ENCODE measurements at regions not wholly inside any gene's neighbourhood (a gene's known extent, or its start where the extent isn't known, plus 50 kb on each side); places are given as distances from the start of the nearest gene placed in this dataset.
"Not testable (repeated sequence)": the region's sequence is repeated elsewhere in the genome, so short reads cannot be mapped to it uniquely, and the experiment has no call there.

GRCh38 chr3:31295150-31295765, 237.5 kb upstream of the STT3B start:
- 0 out of 2 replicates have a peak, but pooled peaks cover 3% of the 10 kb centered on the region for H3K9me3 ChIP-seq
- no peaks in the 10 kb centered on the region for H3K36me3 ChIP-seq (replicated peaks)
- no peak for DNase-seq (ENCODE audit: low spot score in 2 of 2)
- H3K4me1 ChIP-seq, result no peaks in the 10 kb centered on the region
- in situ Hi-C loops (cut with MboI; ENCODE audit: low sequenced_read_pairs), result no loop called here
- H3K27me3 ChIP-seq (ENCODE audit: low read depth), result no peaks in the 10 kb centered on the region
- H3K4me3 ChIP-seq, result no peak overlapping the region

GRCh38 chr3:31297726-31298298, 234.9 kb upstream of the STT3B start:
- no peaks in the 10 kb centered on the region for H3K36me3 ChIP-seq (replicated peaks)
- in situ Hi-C loops (cut with MboI; ENCODE audit: low sequenced_read_pairs), result no loop called here
- H3K4me1 ChIP-seq, result no peaks in the 10 kb centered on the region
- no peak for DNase-seq (ENCODE audit: low spot score in 2 of 2)
- no peak overlapping the region for H3K4me3 ChIP-seq
- H3K27me3 ChIP-seq (ENCODE audit: low read depth), result no peaks in the 10 kb centered on the region
- 0 out of 2 replicates have a peak, but pooled peaks cover 3% of the 10 kb centered on the region for H3K9me3 ChIP-seq

- no peaks in the 10 kb centered on the region for H3K36me3 ChIP-seq (replicated peaks)
- H3K4me3 ChIP-seq, result no peak overlapping the region
- in situ Hi-C loops (cut with MboI; ENCODE audit: low sequenced_read_pairs), result no loop called here
- H3K4me1 ChIP-seq, result no peaks in the 10 kb centered on the region
- H3K27me3 ChIP-seq (ENCODE audit: low read depth), result no peaks in the 10 kb centered on the region
- H3K9me3 ChIP-seq, result 0 out of 2 replicates have a peak, but pooled peaks cover 3% of the 10 kb centered on the region
- DNase-seq (ENCODE audit: low spot score in 2 of 2), result no peak
Measured at GRCh38 chr3:31300456-31301443, 232.0 kb upstream of the STT3B start.

- in situ Hi-C loops (cut with MboI; ENCODE audit: low sequenced_read_pairs), result no loop called here
- DNase-seq (ENCODE audit: low spot score in 2 of 2), result no peak
- H3K27me3 ChIP-seq (ENCODE audit: low read depth), result no peaks in the 10 kb centered on the region
- H3K4me1 ChIP-seq, result no peaks in the 10 kb centered on the region
- H3K9me3 ChIP-seq, result 0 out of 2 replicates have a peak, but pooled peaks cover 3% of the 10 kb centered on the region
- no peak overlapping the region for H3K4me3 ChIP-seq
- H3K36me3 ChIP-seq (replicated peaks), result no peaks in the 10 kb centered on the region
Measured at GRCh38 chr3:31302343-31302742, 230.4 kb upstream of the STT3B start.

GRCh38 chr3:31305340-31305739, 227.4 kb upstream of the STT3B start:
- no peak overlapping the region for H3K4me3 ChIP-seq
- no peaks in the 10 kb centered on the region for H3K4me1 ChIP-seq
- no peaks in the 10 kb centered on the region for H3K27me3 ChIP-seq (ENCODE audit: low read depth)
- no peaks in the 10 kb centered on the region for H3K36me3 ChIP-seq (replicated peaks)
- in situ Hi-C loops (cut with MboI; ENCODE audit: low sequenced_read_pairs), result no loop called here
- no peak for DNase-seq (ENCODE audit: low spot score in 2 of 2)
- H3K9me3 ChIP-seq, result no peaks in the 10 kb centered on the region

- Histone ChIP-seq H3K27me3 (ENCODE audit: low read depth) (no peaks in the 10 kb centered on the region), H3K4me1 (no peaks in the 10 kb centered on the region; the same call in 1 of the 2 replicates), H3K9me3 (no peaks in the 10 kb centered on the region), H3K36me3 (replicated peaks) (no peaks in the 10 kb centered on the region), H3K4me3 (no peak overlapping the region)
- in situ Hi-C loops (cut with MboI; ENCODE audit: low sequenced_read_pairs), result no loop called here
- no peak for DNase-seq (ENCODE audit: low spot score in 2 of 2)
Measured at GRCh38 chr3:31307131-31307785, 225.5 kb upstream of the STT3B start.

GRCh38 chr3:31311559-31311958, 221.2 kb upstream of the STT3B start:
- Histone ChIP-seq H3K27me3 (ENCODE audit: low read depth) (no peaks in the 10 kb centered on the region), H3K36me3 (replicated peaks) (no peaks in the 10 kb centered on the region), H3K4me3 (no peak overlapping the region), H3K4me1 (no peaks in the 10 kb centered on the region; the same call in 1 of the 2 replicates), H3K9me3 (peaks cover 3% of the 10 kb centered on the region; the same call in 1 of the 2 replicates)
- DNase-seq (ENCODE audit: low spot score in 2 of 2), result no peak
- in situ Hi-C loops (cut with MboI; ENCODE audit: low sequenced_read_pairs), result no loop called here

- Histone ChIP-seq H3K4me3 (no peak overlapping the region), H3K9me3 (peaks cover 3% of the 10 kb centered on the region; the same call in 1 of the 2 replicates), H3K36me3 (replicated peaks) (no peaks in the 10 kb centered on the region), H3K27me3 (ENCODE audit: low read depth) (no peaks in the 10 kb centered on the region), H3K4me1 (no peaks in the 10 kb centered on the region; the same call in 1 of the 2 replicates)
- in situ Hi-C loops (cut with MboI; ENCODE audit: low sequenced_read_pairs), result no loop called here
- no peak for DNase-seq (ENCODE audit: low spot score in 2 of 2)
Measured at GRCh38 chr3:31312400-31312799, 220.3 kb upstream of the STT3B start.

GRCh38 chr3:31314258-31314657, 218.5 kb upstream of the STT3B start:
- no peak for DNase-seq (ENCODE audit: low spot score in 2 of 2)
- H3K27me3 ChIP-seq (ENCODE audit: low read depth), result no peaks in the 10 kb centered on the region
- peaks cover 3% of the 10 kb centered on the region; the same call in 1 of the 2 replicates for H3K9me3 ChIP-seq
- in situ Hi-C loops (cut with MboI; ENCODE audit: low sequenced_read_pairs), result no loop called here
- H3K4me3 ChIP-seq, result no peak overlapping the region
- H3K36me3 ChIP-seq (replicated peaks), result no peaks in the 10 kb centered on the region
- no peaks in the 10 kb centered on the region; the same call in 1 of the 2 replicates for H3K4me1 ChIP-seq

- in situ Hi-C loops (cut with MboI; ENCODE audit: low sequenced_read_pairs), result no loop called here
- Histone ChIP-seq H3K4me3 (no peak overlapping the region), H3K36me3 (replicated peaks) (no peaks in the 10 kb centered on the region), H3K27me3 (ENCODE audit: low read depth) (no peaks in the 10 kb centered on the region), H3K4me1 (no peaks in the 10 kb centered on the region), H3K9me3 (peaks cover 3% of the 10 kb centered on the region; the same call in 1 of the 2 replicates)
- DNase-seq (ENCODE audit: low spot score in 2 of 2), result no peak
Measured at GRCh38 chr3:31319332-31319731, 213.4 kb upstream of the STT3B start.

GRCh38 chr3:31321620-31322019, 211.1 kb upstream of the STT3B start:
- H3K4me3 ChIP-seq, result no peak overlapping the region
- no peaks in the 10 kb centered on the region for H3K36me3 ChIP-seq (replicated peaks)
- H3K4me1 ChIP-seq, result no peaks in the 10 kb centered on the region
- H3K9me3 ChIP-seq, result no peaks in the 10 kb centered on the region
- in situ Hi-C loops (cut with MboI; ENCODE audit: low sequenced_read_pairs), result no loop called here
- no peaks in the 10 kb centered on the region for H3K27me3 ChIP-seq (ENCODE audit: low read depth)
- DNase-seq (ENCODE audit: low spot score in 2 of 2), result no peak

- no peaks in the 10 kb centered on the region for H3K27me3 ChIP-seq (ENCODE audit: low read depth)
- H3K36me3 ChIP-seq (replicated peaks), result no peaks in the 10 kb centered on the region
- H3K9me3 ChIP-seq, result no peaks in the 10 kb centered on the region
- DNase-seq (ENCODE audit: low spot score in 2 of 2), result no peak
- in situ Hi-C loops (cut with MboI; ENCODE audit: low sequenced_read_pairs), result no loop called here
- no peaks in the 10 kb centered on the region for H3K4me1 ChIP-seq
- no peak overlapping the region for H3K4me3 ChIP-seq
Measured at GRCh38 chr3:31322460-31322859, 210.3 kb upstream of the STT3B start.

GRCh38 chr3:31327826-31328357, 204.8 kb upstream of the STT3B start:
- H3K4me3 ChIP-seq; DNase-seq (ENCODE audit: low spot score in 2 of 2); H3K27me3 ChIP-seq (ENCODE audit: low read depth); H3K9me3 ChIP-seq; in situ Hi-C loops (cut with MboI; ENCODE audit: low sequenced_read_pairs); H3K4me1 ChIP-seq; H3K36me3 ChIP-seq (replicated peaks): not testable (repeated sequence)
